Keratinocyte (primary cell): ENCODE measurements at regions not wholly inside any gene's neighbourhood (a gene's known extent, or its start where the extent isn't known, plus 50 kb on each side); places are given as distances from the start of the nearest gene placed in this dataset.

Experiments used
- DNase-seq: peaks from one replicate; pipeline ENCODE4 v3.0.0-alpha.2; 2011; ENCODE audit warnings: low read depth, missing footprints, low spot score
- FAIRE-seq: peaks from 2 replicates; lab custom pipeline; 2011; peaks lifted over from hg19 to GRCh38; lab: Jason Lieb, UNC
- H2AFZ ChIP-seq: 2 replicates; pipeline ENCODE4 v1.6.0; 2012; ENCODE audit warnings: low read length, control low read depth, inconsistent platforms; ENCODE audit not compliant: control insufficient read depth
- H3K27ac ChIP-seq: 2 replicates; pipeline ENCODE4 v1.5.1; 2011; ENCODE audit warnings: low read length; ENCODE audit not compliant: control insufficient read depth, insufficient read depth
- H3K27me3 ChIP-seq: 3 replicates; pipeline ENCODE4 v1.6.0; 2011; ENCODE audit warnings: low read length; ENCODE audit not compliant: control insufficient read depth, insufficient read depth; ENCODE audit errors: extremely low read depth
- H3K36me3 ChIP-seq, 2 experiments: 2 replicates in 1 of 2; 3 replicates in 1 of 2; pipeline ENCODE4 v1.5.1; 2011; ENCODE audit warnings: low read length in 2 of 2, mild to moderate bottlenecking in 1 of 2; ENCODE audit not compliant: control insufficient read depth in 2 of 2, insufficient read depth in 2 of 2; ENCODE audit errors: extremely low read depth in 1 of 2
- H3K4me1 ChIP-seq: 3 replicates; pipeline ENCODE4 v1.5.1; 2011; ENCODE audit warnings: low read length; ENCODE audit not compliant: control insufficient read depth, insufficient read depth; ENCODE audit errors: extremely low read depth
- H3K4me2 ChIP-seq: 3 replicates; pipeline ENCODE4 v1.6.0; 2011; ENCODE audit warnings: low read depth, low read length; ENCODE audit not compliant: control insufficient read depth, insufficient read depth; ENCODE audit errors: extremely low read depth
- H3K4me3 ChIP-seq, 3 experiments: fragments of 200-600 bp in 1 of 3; sonication (generic) in 1 of 3; 2 replicates in 2 of 3; 3 replicates in 1 of 3; pipeline ENCODE4 v1.5.1; 2011 to 2016; ENCODE audit warnings: low read length in 3 of 3, mild to moderate bottlenecking in 3 of 3, control low read depth in 2 of 3, inconsistent platforms in 1 of 3, low read depth in 1 of 3, mixed read lengths in 1 of 3, mixed run types in 1 of 3, moderate library complexity in 1 of 3; ENCODE audit not compliant: control insufficient read depth in 2 of 3, insufficient read depth in 2 of 3; ENCODE audit errors: extremely low read depth in 1 of 3
- H3K79me2 ChIP-seq: 2 replicates; pipeline ENCODE4 v1.6.0; 2012; ENCODE audit warnings: low read length; ENCODE audit not compliant: control insufficient read depth, insufficient read depth
- H3K9ac ChIP-seq: 3 replicates; pipeline ENCODE4 v1.6.0; 2011; ENCODE audit warnings: low read length; ENCODE audit not compliant: control insufficient read depth, insufficient read depth; ENCODE audit errors: extremely low read depth
- H3K9me1 ChIP-seq: 3 replicates; pipeline ENCODE4 v1.6.0; 2011; ENCODE audit warnings: low read length; ENCODE audit not compliant: control insufficient read depth, insufficient read depth; ENCODE audit errors: extremely low read depth
- H3K9me3 ChIP-seq: 2 replicates; pipeline ENCODE4 v1.5.1; 2012; ENCODE audit warnings: low read depth, low read length; ENCODE audit not compliant: control insufficient read depth
- H4K20me1 ChIP-seq: 3 replicates; pipeline ENCODE4 v1.6.0; 2011; ENCODE audit warnings: low read length; ENCODE audit not compliant: control insufficient read depth, insufficient read depth; ENCODE audit errors: extremely low read depth
- CTCF ChIP-seq, 3 experiments: IDR thresholded peaks in 1 of 3; conservative IDR thresholded peaks in 1 of 3; optimal IDR thresholded peaks in 1 of 3; 2 replicates in 2 of 3; 3 replicates in 1 of 3; pipeline versions ENCODE3 to v1.5.1; 2011; ENCODE audit warnings: low read length in 3 of 3, mild to moderate bottlenecking in 3 of 3, moderate library complexity in 2 of 3, control low read depth in 1 of 3, inconsistent platforms in 1 of 3; ENCODE audit not compliant: insufficient read depth in 2 of 3; ENCODE audit errors: extremely low read depth in 1 of 3
- EZH2 ChIP-seq: IDR thresholded peaks from one replicate; pipeline ENCODE4 v1.6.1; 2012; ENCODE audit warnings: inconsistent platforms, mild to moderate bottlenecking, low read length, moderate library complexity
- dilution Hi-C: fragments of 300-500 bp; cut with MboI; formaldehyde crosslinking; loops from one replicate; pipeline ENCODE4 v1.7.0; 2020; ENCODE audit warnings: low sequenced_read_pairs; ENCODE audit not compliant: extremely low pct_ligation_motif_present

- Histone ChIP-seq H3K9me3 (peaks cover 3% of the 10 kb centered on the region), H4K20me1 (no peaks in the 10 kb centered on the region), H3K4me1 (no peaks in the 10 kb centered on the region), H3K4me3 (no peak overlapping the region), H2AFZ (no peak overlapping the region), H3K79me2 (no peaks in the 10 kb centered on the region), H3K9ac (no peak overlapping the region), H3K4me2 (no peak overlapping the region), H3K36me3 (no peaks in the 10 kb centered on the region), H3K27ac (no peak overlapping the region), H3K27me3 (no peaks in the 10 kb centered on the region), H3K9me1 (no peaks in the 10 kb centered on the region)
- TF ChIP-seq EZH2: no peak
- TF ChIP-seq CTCF (optimal IDR thresholded peaks at IDR 0.05 in 1 of 3, IDR thresholded peaks at IDR 0.05 in 1 of 3, conservative IDR thresholded peaks at IDR 0.05 in 1 of 3; ENCODE audit: extremely low read depth in 1 of 3, insufficient read depth in 2 of 3, low read length in 3 of 3): no peak
- DNase-seq (no peak), FAIRE-seq (no peak)
- dilution Hi-C loops: no loop called here
Observed at GRCh38 chr22:48205161-48205560, 1442.7 kb downstream of the TBC1D22A start.

- Histone ChIP-seq H3K9me3 (peaks cover 3% of the 10 kb centered on the region), H4K20me1 (no peaks in the 10 kb centered on the region), H3K27me3 (no peaks in the 10 kb centered on the region), H3K9me1 (no peaks in the 10 kb centered on the region), H3K4me1 (no peaks in the 10 kb centered on the region), H3K4me2 (no peak overlapping the region), H3K4me3 (no peak overlapping the region), H3K79me2 (no peaks in the 10 kb centered on the region), H3K36me3 (no peaks in the 10 kb centered on the region), H2AFZ (no peak overlapping the region), H3K27ac (no peak overlapping the region), H3K9ac (no peak overlapping the region)
- no peak for FAIRE-seq
- DNase-seq: no peak
- TF ChIP-seq EZH2: no peak
- TF ChIP-seq CTCF (optimal IDR thresholded peaks at IDR 0.05 in 1 of 3, IDR thresholded peaks at IDR 0.05 in 1 of 3, conservative IDR thresholded peaks at IDR 0.05 in 1 of 3; ENCODE audit: extremely low read depth in 1 of 3, insufficient read depth in 2 of 3, low read length in 3 of 3): no peak
- dilution Hi-C loops: no loop called here
Observed at GRCh38 chr22:48204296-48204695, 1441.8 kb downstream of the TBC1D22A start.
